Neural progenitor cell (in vitro differentiated cells): ENCODE measurements at regions not wholly inside any gene's neighbourhood (a gene's known extent, or its start where the extent isn't known, plus 50 kb on each side); places are given as distances from the start of the nearest gene placed in this dataset.

Experiments used
- DNase-seq: peaks from one replicate; pipeline ENCODE4 v3.0.0-alpha.2; 2016; ENCODE audit warnings: low spot score
- H2AFZ ChIP-seq: fragments of 200-600 bp; sonication (generic); replicated peaks from 2 replicates; pipeline ENCODE4 v1.6.1; 2016; ENCODE audit warnings: antibody characterized with exemption
- H3F3A ChIP-seq: fragments of 200-600 bp; sonication (generic); 2 replicates; pipeline ENCODE4 v1.6.1; 2016; ENCODE audit warnings: antibody characterized with exemption, low read depth
- H3K27ac ChIP-seq: fragments of 200-600 bp; sonication (generic); 2 replicates; pipeline ENCODE4 v1.5.1; 2016; ENCODE audit warnings: mild to moderate bottlenecking
- H3K27me3 ChIP-seq: fragments of 200-600 bp; sonication (generic); 2 replicates; pipeline ENCODE4 v1.6.1; 2016; ENCODE audit warnings: mild to moderate bottlenecking, moderate library complexity
- H3K36me3 ChIP-seq: fragments of 200-600 bp; sonication (generic); 2 replicates; pipeline ENCODE4 v1.5.1; 2016
- H3K4me1 ChIP-seq: fragments of 200-600 bp; sonication (generic); 2 replicates; pipeline ENCODE4 v1.6.1; 2016; ENCODE audit warnings: mixed run types
- H3K4me2 ChIP-seq: fragments of 200-600 bp; sonication (generic); 2 replicates; pipeline ENCODE4 v1.6.1; 2016
- H3K4me3 ChIP-seq: fragments of 200-600 bp; sonication (generic); 2 replicates; pipeline ENCODE4 v1.5.1; 2016
- H3K79me2 ChIP-seq: fragments of 200-600 bp; sonication (generic); 2 replicates; pipeline ENCODE4 v1.6.1; 2016; ENCODE audit warnings: low read depth
- H3K9ac ChIP-seq: fragments of 200-600 bp; sonication (generic); 2 replicates; pipeline ENCODE4 v1.6.1; 2016
- H3K9me3 ChIP-seq: fragments of 200-600 bp; sonication (generic); 2 replicates; pipeline ENCODE4 v1.5.1; 2016; ENCODE audit warnings: low read depth
- H4K20me1 ChIP-seq: fragments of 200-600 bp; sonication (generic); 2 replicates; pipeline ENCODE4 v1.6.1; 2016; ENCODE audit warnings: low read depth
- H3K27ac Mint-ChIP-seq: 3 replicates; pipeline ENCODE4 v1.8.0; 2021; ENCODE audit warnings: mixed read lengths
- H3K27me3 Mint-ChIP-seq: 2 replicates; pipeline ENCODE4 v1.8.0; 2022; ENCODE audit warnings: low read depth, mild to moderate bottlenecking, inconsistent platforms, moderate library complexity, mixed read lengths; ENCODE audit not compliant: insufficient read depth
- H3K36me3 Mint-ChIP-seq: 3 replicates; pipeline ENCODE4 v1.8.0; 2021; ENCODE audit warnings: mixed read lengths
- H3K4me1 Mint-ChIP-seq: 3 replicates; pipeline ENCODE4 v1.8.0; 2021; ENCODE audit warnings: mixed read lengths
- H3K4me3 Mint-ChIP-seq: 3 replicates; pipeline ENCODE4 v1.8.0; 2021; ENCODE audit warnings: mild to moderate bottlenecking, moderate library complexity, mixed read lengths
- H3K9me3 Mint-ChIP-seq: 3 replicates; pipeline ENCODE4 v1.8.0; 2020; ENCODE audit warnings: mixed read lengths
- EZH2 ChIP-seq: fragments of 200-600 bp; sonication (generic); IDR thresholded peaks from 2 replicates; pipeline ENCODE4 v1.6.1; 2017; ENCODE audit warnings: antibody characterized with exemption, mild to moderate bottlenecking, moderate library complexity
- EZH2phosphoT487 ChIP-seq: fragments of 200-600 bp; sonication (generic); IDR thresholded peaks from 2 replicates; pipeline ENCODE4 v1.6.1; 2017; ENCODE audit warnings: antibody characterized with exemption
- TF ChIP-seq, protein P1 (sequence below): fragments of 200-600 bp; sonication (generic); IDR thresholded peaks from 2 replicates; pipeline ENCODE4 v1.5.1; 2017; ENCODE audit warnings: antibody characterized with exemption, mild to moderate bottlenecking

DNA sequence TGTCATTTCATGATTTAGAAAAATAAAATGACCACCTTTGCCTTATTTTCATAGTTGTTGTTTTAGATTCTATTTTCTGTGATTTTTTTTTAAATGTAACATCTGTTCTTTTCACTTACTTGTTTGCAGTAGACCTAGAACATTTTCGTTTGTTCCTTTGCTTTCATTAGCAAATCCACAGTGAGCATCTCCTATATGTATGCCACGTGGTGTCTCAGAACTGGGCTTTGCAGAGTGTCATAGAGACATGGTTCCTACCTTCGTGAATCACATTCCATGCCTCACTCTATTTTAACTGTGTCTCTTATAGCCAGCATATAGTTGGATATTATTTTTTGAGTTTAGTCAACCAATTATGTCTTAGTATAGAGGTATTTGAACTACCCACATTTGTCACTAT, 118.2 kb downstream of the KLF13 start:
- no peak overlapping the region for H2AFZ ChIP-seq
- H3K27ac Mint-ChIP-seq = no peak overlapping the region
- H3K4me1 Mint-ChIP-seq = no peaks in the 10 kb centered on the region
- peaks cover 10% of the 10 kb centered on the region for H3K27me3 Mint-ChIP-seq
- no peaks in the 10 kb centered on the region for H3K9me3 ChIP-seq
- TF ChIP-seq EZH2phosphoT487 (no peak), EZH2 (no peak)
- TF ChIP-seq, protein P1, sequence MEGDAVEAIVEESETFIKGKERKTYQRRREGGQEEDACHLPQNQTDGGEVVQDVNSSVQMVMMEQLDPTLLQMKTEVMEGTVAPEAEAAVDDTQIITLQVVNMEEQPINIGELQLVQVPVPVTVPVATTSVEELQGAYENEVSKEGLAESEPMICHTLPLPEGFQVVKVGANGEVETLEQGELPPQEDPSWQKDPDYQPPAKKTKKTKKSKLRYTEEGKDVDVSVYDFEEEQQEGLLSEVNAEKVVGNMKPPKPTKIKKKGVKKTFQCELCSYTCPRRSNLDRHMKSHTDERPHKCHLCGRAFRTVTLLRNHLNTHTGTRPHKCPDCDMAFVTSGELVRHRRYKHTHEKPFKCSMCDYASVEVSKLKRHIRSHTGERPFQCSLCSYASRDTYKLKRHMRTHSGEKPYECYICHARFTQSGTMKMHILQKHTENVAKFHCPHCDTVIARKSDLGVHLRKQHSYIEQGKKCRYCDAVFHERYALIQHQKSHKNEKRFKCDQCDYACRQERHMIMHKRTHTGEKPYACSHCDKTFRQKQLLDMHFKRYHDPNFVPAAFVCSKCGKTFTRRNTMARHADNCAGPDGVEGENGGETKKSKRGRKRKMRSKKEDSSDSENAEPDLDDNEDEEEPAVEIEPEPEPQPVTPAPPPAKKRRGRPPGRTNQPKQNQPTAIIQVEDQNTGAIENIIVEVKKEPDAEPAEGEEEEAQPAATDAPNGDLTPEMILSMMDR = no peak
- no peaks in the 10 kb centered on the region for H3K9me3 Mint-ChIP-seq
- H3K27ac ChIP-seq = no peak overlapping the region
- no peak for DNase-seq
- H3K27me3 ChIP-seq = peaks cover 28% of the 10 kb centered on the region
- no peaks in the 10 kb centered on the region for H4K20me1 ChIP-seq
- no peak overlapping the region for H3K4me3 ChIP-seq
- H3K4me1 ChIP-seq = peaks cover 4% of the 10 kb centered on the region
- no peaks in the 10 kb centered on the region for H3K36me3 Mint-ChIP-seq
- peaks cover 11% of the 10 kb centered on the region for H3F3A ChIP-seq
- H3K36me3 ChIP-seq = no peaks in the 10 kb centered on the region
- no peak overlapping the region for H3K4me2 ChIP-seq
- H3K79me2 ChIP-seq = no peaks in the 10 kb centered on the region
- H3K4me3 Mint-ChIP-seq = no peak overlapping the region
- H3K9ac ChIP-seq = no peak overlapping the region

DNA sequence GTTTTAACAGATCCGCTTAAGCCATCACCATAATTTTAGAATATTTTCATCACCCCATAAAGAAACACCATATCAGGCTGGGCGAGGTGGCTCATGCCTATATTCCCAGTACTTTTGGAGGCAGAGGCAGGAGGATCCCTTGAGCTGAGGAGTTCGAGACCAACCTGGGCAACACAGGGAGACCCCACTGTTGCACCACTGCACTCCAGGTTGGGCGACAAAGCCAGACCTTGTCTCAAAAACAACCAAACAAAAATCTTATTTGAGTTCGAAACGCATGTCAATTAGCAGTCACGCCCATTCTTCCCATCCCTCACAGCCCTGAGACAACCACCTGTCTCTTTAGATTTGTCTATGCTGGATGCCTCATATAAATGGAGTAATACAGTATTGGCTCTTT, 119.9 kb downstream of the KLF13 start:
- Histone ChIP-seq H3K27me3 (peaks cover 11% of the 10 kb centered on the region), H3K4me2 (no peak overlapping the region), H3K4me3 (no peak overlapping the region), H3K27ac (no peak overlapping the region), H4K20me1 (no peaks in the 10 kb centered on the region), H3K9me3 (no peaks in the 10 kb centered on the region), H3K9ac (no peak overlapping the region), H2AFZ (no peak overlapping the region), H3K79me2 (no peaks in the 10 kb centered on the region), H3F3A (peaks cover 9% of the 10 kb centered on the region), H3K4me1 (no peaks in the 10 kb centered on the region), H3K36me3 (no peaks in the 10 kb centered on the region)
- Mint-ChIP-seq H3K4me3 (no peak overlapping the region), H3K27ac (no peak overlapping the region), H3K27me3 (peaks cover 9% of the 10 kb centered on the region), H3K4me1 (no peaks in the 10 kb centered on the region), H3K9me3 (no peaks in the 10 kb centered on the region), H3K36me3 (no peaks in the 10 kb centered on the region)
- TF ChIP-seq EZH2phosphoT487 (no peak), EZH2 (no peak)
- TF ChIP-seq, protein P1 = no peak
- DNase-seq = no peak

DNA sequence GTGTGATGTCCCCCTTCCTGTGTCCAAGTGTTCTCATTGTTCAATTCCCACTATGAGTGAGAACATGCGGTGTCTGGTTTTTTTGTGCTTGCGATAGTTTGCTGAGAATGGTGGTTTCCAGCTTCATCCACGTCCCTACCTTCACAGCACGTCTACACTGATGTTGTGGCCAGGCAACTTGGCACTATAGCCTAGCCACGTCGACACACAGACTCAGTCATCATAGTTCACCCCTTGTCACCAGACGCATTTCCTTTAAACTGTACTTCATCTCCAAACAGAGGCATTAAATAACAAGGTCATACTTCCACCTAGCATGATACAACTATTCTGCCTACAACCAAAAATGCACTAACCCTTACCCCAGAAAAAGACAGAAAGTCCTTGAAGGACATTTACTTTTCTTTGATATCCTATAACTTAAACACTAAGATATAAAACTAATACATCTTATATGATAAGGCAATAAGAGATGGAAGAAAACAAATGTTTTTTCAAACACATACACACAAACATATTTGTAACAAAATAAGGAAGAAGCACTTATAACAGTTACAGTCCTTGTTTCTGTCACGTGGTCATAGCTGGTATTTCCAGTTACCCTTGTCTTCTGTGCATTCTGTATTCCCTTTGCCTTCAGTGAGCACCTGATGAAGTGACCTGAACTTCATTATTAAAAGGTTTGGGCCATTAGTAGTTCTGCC, 121.4 kb downstream of the KLF13 start:
- Mint-ChIP-seq H3K36me3 (no peaks in the 10 kb centered on the region), H3K27me3 (peaks cover 8% of the 10 kb centered on the region), H3K27ac (no peak overlapping the region), H3K4me3 (no peak overlapping the region), H3K9me3 (peaks cover under 1% of the 10 kb centered on the region), H3K4me1 (no peaks in the 10 kb centered on the region)
- H3K27me3 ChIP-seq = no peaks in the 10 kb centered on the region
- no peaks in the 10 kb centered on the region for H3K36me3 ChIP-seq
- no peaks in the 10 kb centered on the region for H3K79me2 ChIP-seq
- H3F3A ChIP-seq = no peaks in the 10 kb centered on the region
- no peaks in the 10 kb centered on the region for H4K20me1 ChIP-seq
- H3K4me2 ChIP-seq = no peak overlapping the region
- H3K4me1 ChIP-seq = no peaks in the 10 kb centered on the region
- no peak for DNase-seq
- no peaks in the 10 kb centered on the region for H3K9me3 ChIP-seq
- no peak overlapping the region for H3K9ac ChIP-seq
- TF ChIP-seq EZH2phosphoT487 (no peak), EZH2 (no peak)
- TF ChIP-seq, protein P1 = no peak
- H2AFZ ChIP-seq = no peak overlapping the region
- H3K4me3 ChIP-seq = no peak overlapping the region
- H3K27ac ChIP-seq = no peak overlapping the region
